ENCODE measurements at regions not wholly inside any gene's neighbourhood (a gene's known extent, or its start where the extent isn't known, plus 50 kb on each side); places are given as distances from the start of the nearest gene placed in this dataset.
"Not testable (repeated sequence)": the region's sequence is repeated elsewhere in the genome, so short reads cannot be mapped to it uniquely, and the experiment has no call there.

DNA sequence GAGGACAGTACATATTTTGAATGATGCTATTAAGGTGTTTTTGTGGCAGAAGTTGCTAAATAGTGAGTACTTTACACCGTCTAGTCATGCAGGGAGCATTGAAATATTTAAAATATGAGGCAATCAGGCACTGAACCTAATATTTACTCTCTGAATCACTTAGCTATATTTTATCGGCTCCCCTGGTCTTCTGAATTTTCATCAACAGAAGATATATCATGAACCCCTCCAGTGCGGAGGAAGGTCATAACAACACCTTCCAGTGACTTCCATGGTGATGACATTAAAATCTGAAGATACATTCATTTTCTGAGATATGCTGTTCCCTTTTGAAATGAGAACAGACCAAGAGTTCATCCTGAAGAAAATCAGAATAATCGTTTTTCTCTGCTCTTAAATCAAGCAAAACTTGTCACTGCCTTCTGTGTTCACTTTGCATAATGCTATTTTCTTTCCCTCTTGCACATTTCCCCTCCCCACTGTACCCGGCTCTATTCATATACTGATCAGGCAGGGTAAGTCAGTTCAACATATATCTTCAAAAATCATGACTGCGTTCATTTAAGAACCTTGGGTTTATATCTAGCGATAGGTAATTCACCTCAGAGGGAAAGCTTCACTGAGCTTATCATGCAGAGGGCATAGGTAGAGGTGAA is 729.9 kb upstream of the GYPC start:
- DNase-seq = no peak

DNA sequence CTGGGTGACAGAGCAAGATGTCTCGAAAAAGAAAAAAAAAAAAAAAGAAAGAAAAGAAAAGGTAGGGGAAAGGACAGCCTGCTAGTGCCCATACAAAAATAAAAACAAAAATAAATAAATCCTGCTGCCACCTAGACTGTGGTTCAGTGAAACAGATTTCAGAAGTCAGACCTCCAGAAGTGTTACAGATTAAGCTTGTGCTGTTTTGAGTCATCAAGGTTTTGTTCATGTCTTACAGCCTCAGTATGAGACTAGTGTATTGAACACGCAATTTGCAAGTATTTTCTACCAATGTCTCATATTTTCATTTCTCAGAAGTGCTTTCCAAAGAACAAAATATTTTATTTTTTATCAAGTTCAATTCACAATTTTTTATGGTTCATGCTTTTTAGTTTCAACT is 720.4 kb upstream of the GYPC start:
- DNase-seq = no peak

DNA sequence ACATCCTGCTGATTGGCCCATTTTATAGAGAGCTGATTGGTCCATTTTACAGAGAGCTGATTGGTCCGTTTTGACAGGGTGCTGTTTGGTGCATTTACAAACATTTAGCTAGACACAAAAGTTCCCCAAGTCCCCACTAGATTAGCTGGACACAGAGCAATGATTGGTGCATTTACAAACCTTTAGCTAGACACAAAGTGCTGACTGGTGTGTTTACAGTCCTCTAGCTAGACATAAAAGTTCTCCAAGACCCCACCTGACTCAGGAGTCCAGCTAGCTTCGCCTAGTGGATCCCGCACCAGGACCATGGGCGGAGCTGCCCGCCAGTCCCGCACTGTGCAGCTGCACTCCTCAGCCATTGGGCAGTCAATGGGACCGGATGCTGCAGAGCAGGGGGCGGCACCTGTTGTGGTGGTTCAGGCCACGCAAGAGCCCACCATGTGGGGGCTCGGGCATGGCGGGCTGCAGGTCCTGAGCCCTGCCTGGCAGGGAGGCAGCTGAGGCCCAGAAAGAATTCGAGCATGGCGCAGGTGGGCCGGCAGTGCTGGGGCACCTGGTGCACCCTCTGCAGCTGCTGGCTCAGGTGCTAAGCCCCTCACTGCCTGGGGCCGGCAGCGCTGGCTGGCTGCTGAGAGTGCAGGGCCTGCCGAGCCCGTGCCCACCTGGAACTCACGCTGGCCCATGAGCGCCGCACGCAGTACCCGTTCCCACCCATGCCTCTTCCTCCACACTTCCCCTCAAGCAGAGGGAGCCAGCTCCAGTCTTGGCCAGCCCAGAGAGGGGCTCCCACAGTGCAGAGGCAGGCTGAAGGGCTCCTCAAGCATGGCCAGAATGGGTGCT is 713.2 kb upstream of the GYPC start:
- DNase-seq = no peak

DNA sequence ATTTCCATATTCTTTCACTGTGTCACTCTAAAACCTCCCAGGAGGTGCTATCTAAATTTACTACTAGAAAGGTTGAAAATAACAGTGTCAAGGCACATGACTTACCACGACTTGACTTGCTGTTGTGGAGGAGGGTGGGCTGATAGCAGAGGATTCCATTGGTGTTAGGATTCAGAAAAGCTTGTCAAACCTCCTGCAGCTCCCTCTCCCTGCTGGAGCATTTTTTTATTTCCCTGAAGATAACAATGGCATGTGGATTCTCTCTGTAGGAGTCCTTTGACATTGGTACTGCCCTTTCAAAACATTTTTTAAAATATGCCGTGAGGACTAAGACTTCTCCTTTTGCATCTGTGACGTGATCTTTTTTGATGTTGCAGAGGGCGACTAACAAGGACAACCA is 696.9 kb upstream of the GYPC start:
- DNase-seq = no peak

DNA sequence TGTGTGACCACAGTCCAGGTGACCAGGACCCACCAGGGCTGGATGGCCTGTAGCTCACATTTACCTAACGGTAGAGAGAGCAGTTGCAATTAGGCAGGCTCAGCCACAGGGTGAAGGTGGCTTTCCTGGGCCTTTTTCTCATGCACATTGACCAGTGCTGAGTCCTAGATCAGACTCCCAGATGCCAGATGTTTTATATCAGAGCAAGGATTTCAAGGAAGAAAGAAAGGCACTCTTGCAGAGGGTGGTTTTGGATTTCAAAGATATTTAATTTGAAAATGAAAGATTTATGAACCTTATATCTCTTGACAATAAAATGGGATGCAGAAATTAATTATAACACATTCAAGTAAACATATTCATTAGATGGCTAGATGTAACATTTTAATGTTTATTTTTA is 694.2 kb upstream of the GYPC start:
- DNase-seq = no peak

DNA sequence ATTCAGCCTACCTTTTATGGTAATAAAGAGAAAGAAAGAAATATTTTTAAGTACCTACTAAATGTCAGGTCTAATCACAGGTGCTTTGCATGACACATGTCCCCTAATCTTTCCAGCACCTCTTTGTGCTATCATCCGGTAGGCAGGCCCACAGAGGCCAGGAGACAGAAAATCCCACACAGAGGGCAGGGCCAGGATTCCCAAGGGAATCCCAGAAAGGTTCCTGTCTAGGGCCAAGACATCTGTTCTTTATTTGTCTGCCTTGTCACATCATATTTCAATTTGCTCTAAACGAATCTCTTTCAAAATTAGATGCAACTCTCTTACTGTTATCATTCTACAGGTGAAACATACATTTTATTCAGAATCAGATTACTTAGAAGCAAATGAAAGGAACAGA is 676.1 kb upstream of the GYPC start:
- DNase-seq = no peak

DNA sequence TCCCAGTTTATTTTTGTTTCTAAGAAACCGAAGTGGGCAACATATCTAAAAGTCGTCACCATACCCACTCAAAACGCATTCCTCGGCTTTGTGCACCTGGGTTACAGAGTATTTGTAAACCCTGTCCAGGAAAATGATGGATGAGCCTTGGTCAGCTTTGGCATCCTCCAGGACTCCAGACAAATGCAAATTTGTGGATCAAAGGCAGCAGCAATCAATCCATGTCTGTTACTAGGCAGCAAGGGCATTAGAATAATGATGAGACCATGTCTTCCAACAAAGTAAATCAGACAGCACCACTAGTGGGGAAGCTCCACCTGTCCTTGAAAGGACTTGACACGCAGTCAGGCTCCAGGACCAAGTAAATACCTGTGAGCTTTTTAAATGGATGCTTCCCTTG is 672.6 kb upstream of the GYPC start:
- no peak for DNase-seq

DNA sequence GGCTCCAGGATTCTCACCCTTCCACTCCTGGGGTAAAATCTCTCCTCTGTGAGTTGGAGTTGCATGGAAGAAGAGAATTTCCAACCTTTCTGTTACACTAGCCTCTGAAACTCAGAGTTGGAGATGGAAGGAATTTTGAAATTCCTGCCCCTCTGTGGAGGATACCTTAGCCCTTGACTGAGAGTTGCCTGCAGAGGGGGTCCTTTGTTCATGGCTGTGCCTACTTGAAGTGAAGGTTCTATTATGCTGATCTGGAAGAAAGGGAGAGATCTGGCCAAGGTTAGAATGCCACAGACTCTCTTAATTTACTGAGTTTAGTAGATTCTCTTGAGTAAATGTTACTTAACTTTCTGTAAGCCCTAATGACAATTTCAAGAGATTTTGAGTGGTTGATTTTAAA is 626.6 kb upstream of the GYPC start:
- DNase-seq = no peak

DNA sequence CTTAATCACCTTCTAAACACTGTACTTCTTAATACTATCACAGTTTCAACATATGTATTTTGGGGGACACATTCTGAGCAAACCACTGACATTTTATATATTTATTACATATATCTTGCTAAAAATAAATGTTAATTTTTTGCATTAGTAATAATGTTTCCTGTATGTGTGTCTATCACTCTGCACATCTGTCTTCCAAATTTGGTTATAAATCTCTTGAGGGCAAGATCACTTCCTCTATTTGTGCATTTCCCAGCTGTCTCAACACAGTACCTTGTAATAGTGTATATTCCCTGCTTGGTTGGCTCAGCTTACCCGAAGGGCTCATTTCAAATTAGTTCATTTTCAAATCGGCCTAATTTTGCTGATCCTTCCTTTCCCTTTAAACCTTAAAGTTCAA is 617.1 kb upstream of the GYPC start:
- DNase-seq = no peak

DNA sequence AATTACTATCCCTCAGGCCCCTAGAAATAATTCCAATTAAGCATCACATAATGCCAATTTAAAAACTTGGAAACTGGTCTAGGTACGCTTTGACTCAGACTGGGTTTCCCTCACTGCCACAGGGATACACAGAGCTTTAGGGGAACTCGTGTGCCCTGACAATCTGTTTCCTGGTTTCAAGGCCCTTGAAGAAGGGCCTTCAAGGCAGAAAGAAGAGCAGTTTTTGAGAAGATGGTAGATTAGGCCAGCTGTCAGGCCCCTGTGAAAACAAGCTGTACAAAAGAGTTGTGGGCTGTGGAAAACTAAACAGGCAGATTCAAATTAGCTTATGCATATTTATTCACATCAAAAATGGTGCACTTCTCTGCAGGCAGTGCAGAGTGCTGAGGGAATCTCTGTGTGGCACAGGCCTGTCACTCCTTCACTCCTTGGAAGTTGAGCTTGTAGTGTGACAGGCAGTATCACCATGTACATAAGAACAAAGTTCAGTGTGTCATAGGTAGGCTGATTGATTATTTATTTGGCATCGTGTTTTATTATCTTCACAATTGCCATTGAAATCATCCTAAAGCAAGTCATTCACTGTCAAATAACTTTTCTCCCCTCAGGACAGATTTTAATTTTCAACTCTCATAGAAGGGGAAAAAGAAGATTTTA is 614.4 kb upstream of the GYPC start:
- no peak for DNase-seq

DNA sequence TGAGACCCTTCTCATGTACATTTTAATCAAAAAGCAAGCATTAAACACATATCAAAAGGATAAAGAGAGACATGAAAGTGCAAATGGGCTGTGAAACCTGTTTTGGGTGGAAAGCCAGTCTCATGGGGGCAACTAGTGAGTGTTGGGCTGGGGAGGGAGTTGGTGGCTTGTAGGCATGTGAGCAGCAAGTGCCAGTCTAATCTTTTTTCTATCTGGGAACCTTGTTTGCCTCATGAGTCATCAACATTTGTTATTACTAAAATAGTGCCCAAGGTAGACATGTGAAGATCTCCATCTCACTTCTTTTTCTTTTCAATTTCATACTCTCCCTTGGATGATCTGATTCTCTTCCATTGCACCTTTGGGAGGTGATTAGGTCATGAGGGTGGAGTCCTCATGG is 613.9 kb upstream of the GYPC start:
- DNase-seq = no peak

DNA sequence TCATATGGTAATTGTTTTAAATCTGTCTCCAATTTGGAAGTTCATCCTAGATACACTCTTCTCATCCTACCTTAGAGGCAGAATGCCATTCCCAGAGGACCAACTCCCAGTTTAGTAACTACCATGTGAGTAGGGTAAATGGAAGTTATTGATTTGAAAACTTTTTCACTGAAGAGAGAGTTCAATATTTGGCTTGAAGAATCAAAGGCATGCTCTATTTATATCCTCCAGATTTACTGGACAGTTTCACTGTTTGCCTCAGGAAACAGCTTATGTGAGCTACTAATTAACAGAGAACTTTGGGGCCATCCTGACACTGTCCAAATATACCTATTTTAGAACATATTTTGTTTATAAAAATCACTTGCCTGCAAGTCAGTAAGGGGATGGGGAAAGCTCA is 607.2 kb upstream of the GYPC start:
- no peak for DNase-seq

DNA sequence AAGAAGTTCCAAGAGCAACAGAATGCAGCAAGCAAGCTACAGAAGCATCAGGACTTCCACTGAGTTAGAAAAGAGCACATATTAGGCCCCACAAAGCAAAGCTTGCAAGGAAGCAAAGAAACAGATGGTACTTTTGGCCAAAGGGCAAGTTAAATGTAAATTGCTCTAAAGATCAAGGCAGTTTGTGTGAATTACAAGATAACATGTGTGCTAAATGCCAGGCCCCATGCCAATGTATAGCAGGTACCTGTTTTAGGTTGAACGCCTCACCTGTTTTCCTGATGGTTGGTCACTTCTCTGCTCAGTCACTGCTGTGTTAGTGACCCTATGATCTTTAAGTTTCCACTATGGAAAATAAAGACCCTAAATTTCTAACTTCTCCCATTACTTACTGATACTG is 606.5 kb upstream of the GYPC start:
- DNase-seq = no peak

DNA sequence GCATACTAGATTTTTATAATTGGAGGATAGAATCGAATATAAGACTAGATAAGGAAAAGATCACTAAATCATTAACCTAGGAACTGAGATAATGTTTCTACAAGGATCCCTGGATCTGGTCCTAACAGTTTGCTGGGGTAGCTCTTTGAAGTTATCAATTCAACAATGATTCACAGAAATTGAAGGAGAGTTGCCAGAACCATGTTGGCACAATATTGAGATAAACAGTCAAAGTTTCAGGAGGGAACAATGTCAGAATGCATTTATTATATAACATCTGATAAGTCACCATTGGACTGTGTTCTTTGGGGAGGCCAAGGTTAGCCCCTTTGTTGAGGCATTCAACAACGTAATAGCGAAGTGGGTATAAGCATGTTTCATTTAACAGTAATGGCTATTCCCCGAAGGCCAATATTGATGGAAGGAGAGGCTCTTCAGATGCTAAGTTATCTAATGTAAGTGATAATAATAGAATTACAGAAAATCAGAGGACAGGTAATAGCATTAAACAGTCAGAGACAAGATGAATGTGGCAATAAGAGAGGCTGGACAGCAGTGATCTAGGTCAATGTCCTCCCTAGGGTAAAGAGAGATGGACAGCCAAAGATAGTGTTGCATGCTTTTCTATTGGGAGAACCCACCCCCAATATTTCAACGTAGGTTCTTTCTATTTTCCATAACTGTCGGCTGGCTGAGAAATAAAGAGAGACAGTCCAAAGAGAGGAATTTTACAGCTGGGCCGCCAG is 604.8 kb upstream of the GYPC start:
- no peak for DNase-seq

DNA sequence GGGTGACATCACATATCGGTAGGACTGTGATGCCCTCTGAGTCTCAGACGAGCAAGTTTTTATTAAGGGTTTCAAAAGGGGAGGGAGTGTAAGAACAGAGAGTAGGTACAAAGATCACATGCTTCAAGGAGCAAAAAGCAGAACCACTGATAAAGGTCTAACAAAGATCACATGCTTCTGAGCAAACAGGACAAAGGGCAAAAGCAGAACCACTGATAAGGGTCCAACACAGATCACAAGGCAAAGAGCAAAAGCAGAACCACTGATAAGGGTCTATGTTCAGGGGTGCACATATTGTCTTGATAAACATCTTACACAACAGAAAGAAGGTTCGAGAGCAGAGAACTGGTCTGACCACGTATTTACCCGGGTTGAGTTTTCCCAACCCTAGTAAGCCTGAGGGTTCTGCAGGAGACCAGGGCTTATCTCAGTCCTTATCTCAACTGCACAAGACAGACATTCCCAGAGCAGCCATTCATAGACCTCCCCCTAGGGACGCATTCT is 604.2 kb upstream of the GYPC start:
- DNase-seq = not testable (repeated sequence)

DNA sequence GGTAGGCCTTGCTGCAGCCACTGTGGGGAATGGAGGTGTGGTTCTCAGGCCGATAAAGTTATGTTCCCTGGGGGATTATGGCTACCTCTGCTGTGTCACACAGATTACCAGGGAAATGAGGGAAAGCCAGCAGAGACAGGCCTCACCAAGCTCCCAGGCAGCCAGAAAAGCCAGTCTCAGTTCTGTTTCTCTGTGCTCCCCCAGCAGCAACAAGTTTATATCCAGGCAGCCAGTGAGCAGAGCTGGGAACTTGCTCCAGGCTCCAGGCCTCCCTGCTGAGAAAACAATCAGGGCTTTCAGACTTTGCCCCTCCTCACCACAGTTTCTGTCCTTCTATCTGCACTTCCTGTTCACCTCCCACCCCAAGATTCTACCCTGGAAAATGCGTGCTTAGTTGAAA is 596.6 kb upstream of the GYPC start:
- DNase-seq = no peak

DNA sequence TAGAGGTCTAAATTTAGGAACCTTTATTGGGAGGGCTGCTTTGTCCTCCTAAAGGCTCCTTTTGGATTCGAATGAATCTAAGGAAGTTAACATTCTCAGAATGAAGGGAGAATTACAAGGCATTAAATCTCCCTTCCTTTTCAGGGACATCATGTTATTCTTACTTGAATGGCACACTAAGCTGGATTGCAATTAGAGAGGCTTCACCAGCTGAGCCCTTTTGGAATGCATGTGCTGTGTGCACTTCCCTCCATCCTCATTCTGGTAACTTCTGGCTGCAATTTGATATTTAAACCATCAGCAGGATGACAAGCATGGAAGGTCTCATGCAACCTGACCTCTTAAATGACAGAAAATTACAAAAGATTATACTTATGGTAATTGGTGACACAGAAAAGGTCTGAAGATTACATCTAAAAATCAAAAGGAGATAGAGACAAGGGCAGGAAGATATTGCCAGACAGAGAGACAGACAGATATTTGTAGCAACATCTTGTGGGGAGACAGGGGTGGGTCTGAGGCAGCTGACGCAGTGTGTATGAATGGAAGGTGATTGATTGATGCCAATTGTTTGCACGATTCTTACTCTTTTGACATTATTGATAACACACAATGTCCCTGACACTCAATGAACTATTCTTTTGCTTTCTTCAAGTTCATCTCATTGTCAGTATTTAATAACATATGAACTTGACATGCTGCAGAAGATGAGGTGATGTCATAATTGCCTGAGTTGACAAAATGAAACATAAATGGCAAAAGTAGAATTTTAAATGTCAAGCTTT is 570.8 kb upstream of the GYPC start:
- DNase-seq = no peak

DNA sequence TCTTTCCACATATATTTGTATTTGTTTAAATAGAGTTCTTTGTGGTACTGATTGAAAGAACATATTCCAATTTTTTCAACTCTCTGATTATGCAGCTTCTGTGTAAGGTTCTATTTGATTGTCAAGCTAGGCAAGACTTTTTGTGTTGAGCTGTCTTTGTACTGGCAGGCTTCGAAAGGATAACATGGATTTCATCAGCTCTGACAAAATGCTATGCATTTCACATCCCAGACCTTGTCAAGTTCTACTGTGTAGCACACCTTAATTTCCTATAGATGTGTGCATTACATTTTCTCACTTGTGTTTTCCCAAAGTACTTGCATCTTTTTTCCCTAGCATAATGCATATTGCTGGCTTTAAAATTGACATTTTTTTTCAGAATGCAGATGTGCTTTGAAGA is 555.0 kb upstream of the GYPC start:
- no peak for DNase-seq

DNA sequence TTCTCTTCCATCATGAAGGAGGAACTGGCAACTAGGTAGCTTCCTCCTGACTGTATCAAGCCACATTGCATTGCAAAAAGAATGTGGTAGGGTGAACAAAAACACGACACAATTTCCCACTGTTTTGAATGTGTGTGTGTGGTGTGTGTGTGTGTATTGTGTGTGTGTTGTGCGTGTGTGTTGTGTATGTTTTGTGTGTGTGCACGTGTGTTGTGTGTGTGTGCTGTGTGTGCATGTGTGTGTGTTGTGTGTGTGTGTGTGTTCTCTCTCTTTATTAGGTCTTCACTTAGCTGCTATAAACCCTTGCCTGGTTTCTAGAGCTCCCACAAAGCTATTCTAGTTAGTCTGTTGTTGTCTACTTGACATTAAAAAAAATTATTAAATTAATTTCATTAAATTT is 550.0 kb upstream of the GYPC start:
- no peak for DNase-seq

DNA sequence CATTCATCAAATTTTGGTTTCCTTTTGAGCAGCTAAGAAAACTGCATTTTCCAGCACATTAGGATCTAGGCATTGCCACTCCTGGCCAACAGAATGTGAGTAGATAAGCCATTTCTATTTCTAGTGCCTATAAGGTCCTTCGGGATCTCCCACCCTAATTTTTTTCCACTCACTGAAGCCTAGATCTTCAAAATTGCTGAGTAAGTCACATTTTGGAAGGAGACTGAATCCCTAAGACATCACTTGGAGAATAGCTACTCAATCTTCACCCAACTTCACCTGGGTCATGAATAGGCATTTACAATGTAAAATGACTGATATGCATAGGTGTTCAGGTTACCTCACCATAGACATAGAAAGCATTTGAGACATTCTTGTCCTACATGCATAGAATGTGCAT is 548.1 kb upstream of the GYPC start:
- DNase-seq = no peak

DNA sequence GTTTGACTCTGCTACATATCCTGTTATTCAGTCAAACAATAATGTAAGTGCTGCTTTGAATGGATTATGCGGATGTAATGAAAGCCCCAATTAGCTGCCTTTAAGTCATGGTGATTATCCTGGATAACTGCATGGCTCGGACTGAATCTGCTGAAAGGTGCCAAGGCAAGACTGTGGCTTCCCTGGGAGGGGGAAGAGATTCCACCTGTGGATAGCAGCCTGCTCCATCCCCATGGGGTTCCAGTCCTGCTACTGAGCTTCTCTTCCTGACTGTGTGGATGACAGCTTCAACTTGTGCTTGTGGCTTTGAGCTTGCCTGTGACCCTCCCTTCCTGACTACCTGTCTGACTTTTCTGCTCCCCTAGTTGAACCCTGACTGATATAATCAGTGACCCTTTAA is 540.0 kb upstream of the GYPC start:
- no peak for DNase-seq

DNA sequence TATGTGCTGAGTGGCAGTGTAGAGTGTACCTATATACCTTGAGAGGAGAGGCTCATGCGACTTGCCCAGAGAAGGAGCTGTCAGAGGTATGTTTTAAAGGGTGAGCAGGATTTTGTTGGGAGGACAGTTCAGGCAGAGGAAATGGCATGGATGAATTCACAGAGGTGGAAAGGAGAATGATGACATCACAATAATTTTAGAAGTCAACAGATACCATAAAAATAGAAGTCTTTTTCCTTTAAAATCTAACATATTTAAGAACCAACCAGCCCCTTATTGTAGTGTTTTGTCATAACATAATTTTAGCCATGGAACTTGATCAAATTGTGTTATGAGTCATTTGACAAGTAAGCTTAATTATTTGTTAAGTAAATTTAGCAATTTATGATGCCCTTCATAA is 538.1 kb upstream of the GYPC start:
- no peak for DNase-seq

DNA sequence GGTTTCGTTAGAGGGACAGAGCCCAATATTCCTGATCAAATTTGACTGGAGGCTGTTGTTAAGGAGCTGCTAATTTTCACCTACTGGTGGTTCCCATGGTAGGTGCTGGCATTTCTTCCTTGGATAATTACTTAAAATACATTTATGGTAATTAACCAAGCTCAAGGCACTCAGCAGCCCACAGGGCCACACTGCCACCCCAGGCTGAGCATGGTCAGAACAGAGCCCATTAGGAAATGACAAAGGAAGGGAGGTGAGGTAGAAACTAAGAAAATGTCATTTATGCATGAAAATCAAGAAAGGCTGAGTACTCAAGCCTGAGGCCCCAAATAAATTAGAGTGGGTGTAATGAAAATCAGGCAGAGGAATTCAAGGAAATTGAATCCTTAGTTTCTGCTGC is 510.2 kb upstream of the GYPC start:
- DNase-seq = no peak

All from activated T-cell treated with anti-CD3 and anti-CD28 coated beads for 4 hours (primary cell).